ENCODE measurements at regions not wholly inside any gene's neighbourhood (a gene's known extent, or its start where the extent isn't known, plus 50 kb on each side); places are given as distances from the start of the nearest gene placed in this dataset.
"Not testable (repeated sequence)": the region's sequence is repeated elsewhere in the genome, so short reads cannot be mapped to it uniquely, and the experiment has no call there.

- no peak for DNase-seq
These were observed 66.6 kb downstream of the LACC1 start for GRCh38 chr13:43946281-43946680.

DNA sequence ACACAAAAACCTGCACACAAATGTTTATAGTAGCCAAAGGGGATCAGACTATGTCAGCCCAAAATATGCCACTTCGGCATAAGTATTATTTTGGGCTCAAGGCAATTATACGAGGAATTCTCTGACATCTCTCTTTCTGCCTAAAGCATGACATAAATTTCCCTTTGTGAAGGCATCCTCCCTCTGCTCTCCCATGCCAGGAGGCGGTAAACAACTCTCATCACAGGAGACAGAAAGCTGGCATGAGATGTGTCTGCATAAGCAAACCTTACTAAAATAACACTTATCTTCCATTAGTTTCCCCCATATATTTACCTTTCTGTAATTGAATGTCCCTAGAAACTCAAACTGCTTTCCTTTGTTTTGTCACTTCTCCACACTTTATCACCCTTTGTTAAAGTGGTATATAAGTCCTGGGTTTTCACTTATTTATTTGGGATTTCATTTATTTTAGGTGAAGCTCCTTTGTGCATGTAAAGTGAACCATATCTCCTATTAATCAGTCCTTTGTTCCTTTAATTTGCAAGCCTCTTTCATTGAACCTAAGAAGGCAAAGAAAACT, 68.3 kb downstream of the LACC1 start:
- no peak for DNase-seq

- no peak for DNase-seq
These were observed 73.7 kb downstream of the LACC1 start for GRCh38 chr13:43953370-43953769.

- DNase-seq: not testable (repeated sequence)
These were observed 77.3 kb downstream of the LACC1 start for GRCh38 chr13:43956975-43957374.

- no peak for DNase-seq
These were observed 79.6 kb downstream of the LACC1 start for GRCh38 chr13:43959291-43959690.

GRCh38 chr13:43961909-43962308, 82.2 kb downstream of the LACC1 start:
- DNase-seq: no peak

DNA sequence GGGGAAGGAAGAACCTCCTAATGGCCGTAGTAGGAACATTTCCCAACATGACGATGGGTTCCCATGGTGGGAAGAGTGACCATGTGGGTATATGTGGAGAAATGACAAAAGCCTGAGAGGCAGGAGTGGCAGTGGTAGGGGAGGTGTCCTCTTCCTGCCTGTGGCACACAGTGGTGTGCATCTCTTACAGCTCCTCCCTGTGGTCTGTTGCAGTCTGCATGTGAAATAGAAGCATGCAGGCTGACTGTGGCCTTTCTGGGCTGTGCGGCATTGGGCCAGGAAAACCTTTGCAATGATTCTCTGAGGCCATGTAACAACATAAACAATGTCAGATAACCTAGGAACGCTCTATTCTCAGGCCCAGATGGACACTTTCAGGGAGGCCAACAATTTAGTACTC, 84.0 kb downstream of the LACC1 start:
- peak; percentile 20 for DNase-seq

DNA sequence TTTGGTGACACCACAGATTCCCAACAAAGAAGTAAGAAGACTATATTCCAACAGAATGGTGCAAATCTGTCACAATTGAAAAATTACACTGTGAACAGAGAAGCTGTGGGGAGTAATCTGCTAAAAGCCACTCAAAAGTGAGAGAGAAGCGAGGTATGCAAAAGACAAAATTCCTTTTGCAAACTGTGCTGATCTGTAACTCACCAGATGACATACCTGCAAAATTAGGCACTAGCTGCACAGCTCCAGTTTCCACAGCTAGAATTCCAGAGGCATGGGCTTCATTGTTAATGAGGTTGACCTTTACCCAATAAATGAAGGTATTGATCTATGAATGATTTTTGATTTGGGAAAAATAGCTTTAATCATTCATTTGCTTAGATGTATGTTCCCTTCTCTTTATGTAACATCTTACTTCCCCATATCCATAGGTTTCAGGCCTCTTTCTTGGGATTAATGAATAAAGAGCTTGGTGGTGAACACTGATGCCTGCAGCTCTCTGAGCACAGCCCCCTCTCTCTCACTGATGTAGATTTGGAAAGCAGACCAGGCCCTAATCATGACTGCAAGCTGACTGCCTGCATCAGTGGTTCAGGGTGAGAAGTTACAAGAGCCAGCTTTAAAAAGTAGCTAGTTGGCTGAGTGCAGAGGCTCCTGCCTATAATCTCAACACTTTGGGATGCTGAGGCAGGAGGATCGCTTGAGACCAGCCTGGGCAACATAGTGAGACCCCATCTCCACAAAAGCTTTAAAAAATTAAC, 85.2 kb downstream of the LACC1 start:
- DNase-seq: no peak

DNA sequence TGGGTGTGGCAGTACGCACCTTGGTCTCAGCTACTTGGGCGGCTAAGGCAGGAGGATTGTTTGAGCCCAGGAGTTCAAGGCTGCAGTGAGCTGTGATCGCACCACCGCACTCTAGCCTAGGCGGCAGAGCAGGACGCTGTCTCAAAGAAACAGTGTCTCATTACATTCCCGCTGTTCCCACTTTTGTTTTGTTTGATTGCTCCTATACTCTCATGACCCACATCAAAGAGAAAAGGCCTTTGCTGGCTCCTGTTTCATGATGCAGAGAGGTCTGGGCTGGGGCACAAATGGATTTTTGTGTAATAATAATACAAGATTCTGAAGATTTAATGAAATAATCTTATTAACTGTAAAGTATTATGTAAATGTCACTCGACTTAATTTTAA, 85.7 kb downstream of the LACC1 start:
- DNase-seq: no peak

GRCh38 chr13:43968251-43968942, 88.7 kb downstream of the LACC1 start:
- not testable (repeated sequence) for DNase-seq

DNA sequence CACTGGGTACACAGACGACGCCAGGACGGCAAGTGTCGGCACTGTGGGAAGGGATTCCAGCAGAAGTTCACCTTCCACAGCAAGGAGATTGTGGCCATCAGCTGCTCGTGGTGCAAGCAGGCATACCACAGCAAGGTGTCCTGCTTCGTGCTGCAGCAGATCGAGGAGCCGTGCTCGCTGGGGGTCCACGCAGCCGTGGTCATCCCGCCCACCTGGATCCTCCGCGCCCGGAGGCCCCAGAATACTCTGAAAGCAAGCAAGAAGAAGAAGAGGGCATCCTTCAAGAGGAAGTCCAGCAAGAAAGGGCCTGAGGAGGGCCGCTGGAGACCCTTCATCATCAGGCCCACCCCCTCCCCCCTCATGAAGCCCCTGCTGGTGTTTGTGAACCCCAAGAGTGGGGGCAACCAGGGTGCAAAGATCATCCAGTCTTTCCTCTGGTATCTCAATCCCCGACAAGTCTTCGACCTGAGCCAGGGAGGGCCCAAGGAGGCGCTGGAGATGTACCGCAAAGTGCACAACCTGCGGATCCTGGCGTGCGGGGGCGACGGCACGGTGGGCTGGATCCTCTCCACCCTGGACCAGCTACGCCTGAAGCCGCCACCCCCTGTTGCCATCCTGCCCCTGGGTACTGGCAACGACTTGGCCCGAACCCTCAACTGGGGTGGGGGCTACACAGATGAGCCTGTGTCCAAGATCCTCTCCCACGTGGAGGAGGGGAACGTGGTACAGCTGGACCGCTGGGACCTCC, 89.4 kb downstream of the LACC1 start:
- not testable (repeated sequence) for DNase-seq

DNA sequence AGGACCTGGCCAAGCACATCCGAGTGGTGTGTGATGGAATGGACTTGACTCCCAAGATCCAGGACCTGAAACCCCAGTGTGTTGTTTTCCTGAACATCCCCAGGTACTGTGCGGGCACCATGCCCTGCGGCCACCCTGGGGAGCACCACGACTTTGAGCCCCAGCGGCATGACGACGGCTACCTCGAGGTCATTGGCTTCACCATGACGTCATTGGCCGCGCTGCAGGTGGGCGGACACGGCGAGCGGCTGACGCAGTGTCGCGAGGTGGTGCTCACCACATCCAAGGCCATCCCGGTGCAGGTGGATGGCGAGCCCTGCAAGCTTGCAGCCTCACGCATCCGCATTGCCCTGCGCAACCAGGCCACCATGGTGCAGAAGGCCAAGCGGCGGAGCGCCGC, 90.2 kb downstream of the LACC1 start:
- not testable (repeated sequence) for DNase-seq

- not testable (repeated sequence) for DNase-seq
These were observed 91.0 kb downstream of the LACC1 start for GRCh38 chr13:43970520-43971242.

GRCh38 chr13:43971324-43971723, 91.6 kb downstream of the LACC1 start:
- not testable (repeated sequence) for DNase-seq

DNA sequence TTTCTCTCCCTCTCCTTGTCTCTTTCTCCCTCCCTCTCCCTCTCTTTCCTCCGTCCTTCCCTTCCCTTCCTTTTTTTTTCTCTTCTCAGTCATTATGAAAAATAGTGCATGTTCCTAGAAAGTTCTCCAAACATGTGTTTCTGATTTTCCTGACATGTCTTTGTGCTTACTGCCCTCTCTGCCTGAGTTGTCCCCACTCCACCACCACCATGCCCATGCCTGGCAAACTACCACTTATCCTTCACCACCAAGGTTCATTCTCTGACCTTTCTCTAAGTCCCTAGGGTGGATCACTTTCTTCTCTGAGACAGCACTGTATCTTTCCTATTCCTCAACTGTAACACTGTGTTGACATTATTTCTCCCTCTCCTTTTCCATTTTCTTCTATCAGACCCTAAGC, 98.2 kb downstream of the LACC1 start:
- no peak for DNase-seq

GRCh38 chr13:43978688-43979087, 99.0 kb downstream of the LACC1 start:
- no peak for DNase-seq

DNA sequence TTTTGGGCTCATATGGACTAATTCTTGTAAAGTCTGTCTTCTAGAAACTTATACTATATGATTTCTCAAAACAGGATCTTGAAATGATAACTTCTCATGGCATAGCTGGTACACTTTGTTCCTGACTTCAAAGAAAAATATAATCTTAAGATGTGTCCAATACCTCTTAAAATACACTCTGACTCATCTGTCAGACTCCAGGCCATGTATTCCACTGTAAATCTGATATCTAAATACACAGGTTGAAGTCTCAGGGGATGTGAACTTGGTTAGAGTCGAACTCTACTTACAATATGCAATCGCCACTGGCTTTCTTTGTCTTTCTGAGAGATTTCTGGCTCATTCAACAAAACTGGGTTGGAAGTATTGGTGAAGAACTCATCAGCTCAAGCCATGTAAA, 99.8 kb downstream of the LACC1 start:
- DNase-seq: no peak

DNA sequence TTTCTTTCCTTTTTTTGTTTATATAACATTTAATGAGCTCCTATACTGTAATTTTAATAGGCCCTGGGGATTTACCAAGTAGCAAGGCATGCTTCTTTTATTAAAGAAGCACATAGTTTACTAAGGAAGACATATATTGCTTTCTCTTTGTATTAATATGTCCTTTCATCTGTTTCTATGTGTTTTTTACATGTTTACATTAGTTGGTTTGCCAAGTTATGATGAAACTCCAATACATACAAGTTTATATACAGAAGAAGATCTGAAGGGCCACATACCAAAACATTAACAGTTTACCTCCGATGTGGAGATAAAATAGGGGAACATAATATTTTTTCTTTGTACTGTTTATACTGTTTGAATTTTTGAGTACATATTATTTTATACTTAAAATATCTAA, 100.9 kb downstream of the LACC1 start:
- DNase-seq: no peak

GRCh38 chr13:43981091-43981490, 101.4 kb downstream of the LACC1 start:
- DNase-seq: no peak

GRCh38 chr13:43981512-43982301, 102.0 kb downstream of the LACC1 start:
- no peak for DNase-seq

DNA sequence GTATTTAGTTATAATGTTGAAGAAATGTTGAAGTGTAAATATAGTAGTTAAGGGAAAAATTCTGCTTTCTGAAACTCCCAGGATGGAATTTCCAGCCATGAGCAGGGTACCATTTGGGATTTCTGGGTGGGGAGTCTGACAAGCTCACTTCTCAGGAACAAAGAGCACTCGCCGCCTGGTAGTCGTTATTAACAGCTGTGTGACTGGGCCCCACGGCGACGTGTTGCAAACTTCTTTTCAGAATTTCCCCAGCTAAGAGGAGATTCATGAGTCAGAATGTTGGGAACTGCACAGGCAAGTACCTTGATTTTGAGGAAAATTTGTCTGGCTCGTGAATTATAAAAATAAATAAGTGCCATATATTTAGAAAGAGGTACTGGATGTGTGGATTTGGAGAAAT, 103.7 kb downstream of the LACC1 start:
- no peak for DNase-seq

- DNase-seq: no peak
These were observed 104.6 kb downstream of the LACC1 start for GRCh38 chr13:43984292-43984691.
